Fibroblast of pulmonary artery (primary cell): ENCODE measurements at regions not wholly inside any gene's neighbourhood (a gene's known extent, or its start where the extent isn't known, plus 50 kb on each side); places are given as distances from the start of the nearest gene placed in this dataset.

Source experiments
- DNase-seq: peaks from one replicate; pipeline ENCODE4 v3.0.0-alpha.2; 2010; ENCODE audit warnings: low read depth
- H3K4me3 ChIP-seq: replicated peaks from 2 replicates; pipeline ENCODE4 v1.5.1; 2011; ENCODE audit warnings: low read depth, mild to moderate bottlenecking, control low read depth, low read length, moderate library complexity
- TF ChIP-seq, protein P1 (sequence below): IDR thresholded peaks from 2 replicates; pipeline ENCODE4 v1.5.1; 2011; ENCODE audit warnings: mild to moderate bottlenecking, control low read depth, low read length, inconsistent platforms; ENCODE audit errors: missing control alignments

DNA sequence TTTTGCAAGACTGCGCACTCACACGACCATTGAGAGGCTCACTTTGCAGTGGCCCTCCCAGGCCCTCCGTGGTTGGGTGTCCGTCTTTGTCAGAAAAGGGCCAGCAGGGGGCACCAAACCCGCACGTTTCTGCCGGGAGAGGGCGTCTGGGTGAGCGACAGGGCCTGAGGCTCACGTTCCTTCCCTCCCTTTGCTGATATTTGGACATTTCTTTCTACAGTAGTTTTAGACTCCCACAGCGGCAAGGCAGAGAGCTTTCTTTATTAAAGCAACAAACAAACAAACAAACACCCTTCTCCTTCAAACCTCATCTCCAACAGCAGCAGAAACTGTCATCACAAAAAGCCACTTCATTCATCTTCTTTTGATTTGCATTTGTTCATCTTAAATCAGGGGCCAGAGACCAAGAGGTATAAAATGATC, 79.2 kb upstream of the WDR26 start:
- peak; percentile 84 for DNase-seq
- H3K4me3 ChIP-seq, result no peak overlapping the region
- TF ChIP-seq, protein P1, sequence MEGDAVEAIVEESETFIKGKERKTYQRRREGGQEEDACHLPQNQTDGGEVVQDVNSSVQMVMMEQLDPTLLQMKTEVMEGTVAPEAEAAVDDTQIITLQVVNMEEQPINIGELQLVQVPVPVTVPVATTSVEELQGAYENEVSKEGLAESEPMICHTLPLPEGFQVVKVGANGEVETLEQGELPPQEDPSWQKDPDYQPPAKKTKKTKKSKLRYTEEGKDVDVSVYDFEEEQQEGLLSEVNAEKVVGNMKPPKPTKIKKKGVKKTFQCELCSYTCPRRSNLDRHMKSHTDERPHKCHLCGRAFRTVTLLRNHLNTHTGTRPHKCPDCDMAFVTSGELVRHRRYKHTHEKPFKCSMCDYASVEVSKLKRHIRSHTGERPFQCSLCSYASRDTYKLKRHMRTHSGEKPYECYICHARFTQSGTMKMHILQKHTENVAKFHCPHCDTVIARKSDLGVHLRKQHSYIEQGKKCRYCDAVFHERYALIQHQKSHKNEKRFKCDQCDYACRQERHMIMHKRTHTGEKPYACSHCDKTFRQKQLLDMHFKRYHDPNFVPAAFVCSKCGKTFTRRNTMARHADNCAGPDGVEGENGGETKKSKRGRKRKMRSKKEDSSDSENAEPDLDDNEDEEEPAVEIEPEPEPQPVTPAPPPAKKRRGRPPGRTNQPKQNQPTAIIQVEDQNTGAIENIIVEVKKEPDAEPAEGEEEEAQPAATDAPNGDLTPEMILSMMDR, result peak; percentile 82

- no peak for DNase-seq
- no peak overlapping the region for H3K4me3 ChIP-seq
- TF ChIP-seq, protein P1, result no peak
These were observed 82.6 kb upstream of the WDR26 start for GRCh38 chr1:224517171-224517570.

DNA sequence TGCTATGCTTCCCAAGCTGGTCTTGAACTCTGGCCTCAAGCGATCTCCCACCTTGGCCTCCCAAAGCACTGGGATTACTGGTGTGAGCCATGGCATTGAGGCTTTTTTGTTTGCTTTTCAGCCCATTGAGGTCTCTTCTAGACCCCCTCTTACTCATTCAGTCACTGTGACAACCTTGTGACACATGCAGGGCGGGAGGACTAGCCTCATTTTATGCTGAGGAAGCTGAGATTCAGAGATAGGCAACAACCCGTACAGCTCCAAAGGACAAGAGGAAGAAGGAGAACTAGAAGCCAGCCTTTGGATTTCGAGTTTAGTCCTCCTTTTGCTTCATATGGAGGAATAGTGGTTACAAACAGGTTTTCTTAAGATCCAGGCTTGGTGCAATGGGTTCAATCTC, 83.9 kb upstream of the WDR26 start:
- TF ChIP-seq, protein P1, result no peak
- no peak for DNase-seq
- no peak overlapping the region for H3K4me3 ChIP-seq

- no peak overlapping the region for H3K4me3 ChIP-seq
- TF ChIP-seq, protein P1, result no peak
- DNase-seq, result peak; percentile 37
These were observed 85.3 kb upstream of the WDR26 start for GRCh38 chr1:224519874-224520273.

DNA sequence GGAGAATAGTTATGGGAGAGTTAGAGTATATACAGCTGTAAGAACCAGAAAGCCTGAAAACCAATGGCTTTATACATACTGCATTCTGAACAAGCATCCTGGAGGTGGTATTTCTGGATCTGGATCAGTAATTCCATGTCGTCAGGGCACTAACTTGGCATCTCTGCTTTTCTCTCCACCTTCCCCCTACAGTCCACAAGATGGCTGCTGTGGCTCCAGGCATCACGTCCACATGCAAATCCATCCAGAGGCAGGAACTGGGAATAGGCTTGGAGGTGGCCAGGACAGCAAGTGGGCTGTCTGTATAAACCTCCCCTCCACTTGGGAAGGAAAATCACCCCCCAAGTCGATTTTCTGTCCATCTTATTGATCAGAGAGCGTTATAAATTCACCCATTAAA, 86.2 kb upstream of the WDR26 start:
- TF ChIP-seq, protein P1, result no peak
- H3K4me3 ChIP-seq, result no peak overlapping the region
- no peak for DNase-seq

- H3K4me3 ChIP-seq, result no peak overlapping the region
- no peak for DNase-seq
- TF ChIP-seq, protein P1, result peak; percentile 15
These were observed 87.5 kb upstream of the WDR26 start for GRCh38 chr1:224521904-224522734.

DNA sequence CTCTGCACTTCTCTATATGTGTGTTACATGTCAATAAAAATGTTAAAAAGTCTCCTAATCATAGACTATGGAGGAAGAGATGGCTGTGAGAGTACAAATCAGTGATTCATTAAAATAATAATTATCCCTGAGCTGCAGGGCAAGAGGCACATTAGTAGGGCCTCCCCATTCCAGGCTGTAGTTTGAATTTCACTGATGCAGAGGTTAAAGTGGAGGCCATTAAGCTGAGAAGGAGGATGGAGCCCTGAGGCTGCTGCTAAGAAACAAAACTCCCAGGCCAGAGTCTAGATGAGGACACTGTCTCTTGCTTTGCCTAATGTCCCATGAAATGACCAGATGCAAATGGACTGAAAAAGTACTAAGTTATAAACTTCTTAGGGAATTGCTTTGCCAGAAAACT, 89.1 kb upstream of the WDR26 start:
- TF ChIP-seq, protein P1, result no peak
- no peak overlapping the region for H3K4me3 ChIP-seq
- no peak for DNase-seq
